ENCODE measurements at regions not wholly inside any gene's neighbourhood (a gene's known extent, or its start where the extent isn't known, plus 50 kb on each side); places are given as distances from the start of the nearest gene placed in this dataset.

GRCh38 chr2:20897047-20897446 is 74.1 kb upstream of the LDAH start (continued):
- TF ChIP-seq PRDM10 (tag by site-specific recombination; IDR thresholded peaks at IDR 0.05), result no peak
- no peak for TF ChIP-seq ZFHX2 (tag by site-specific recombination; conservative IDR thresholded peaks at IDR 0.05)
- no peak for TF ChIP-seq PRDM1 (tag by site-specific recombination; IDR thresholded peaks at IDR 0.05)

- ChIA-PET CTCF (no interaction called here), POLR2A (no interaction called here)
- H3K4me1 ChIP-seq (ENCODE audit: control insufficient read depth, insufficient read depth, low read length), result no peaks in the 10 kb centered on the region
- TF ChIP-seq ZSCAN16 (tag by site-specific recombination; IDR thresholded peaks at IDR 0.05) (no peak), ZNF280D (tag by site-specific recombination; IDR thresholded peaks at IDR 0.05) (no peak), ZNF174 (tag by site-specific recombination; IDR thresholded peaks at IDR 0.05) (no peak), ZNF514 (tag by site-specific recombination; IDR thresholded peaks at IDR 0.05) (no peak), ZNF148 (tag by site-specific recombination; IDR thresholded peaks at IDR 0.05; ENCODE audit: borderline replicate concordance) (no peak), GFI1B (tag by site-specific recombination; IDR thresholded peaks at IDR 0.05) (no peak), ZBTB48 (tag by site-specific recombination; IDR thresholded peaks at IDR 0.05) (no peak), ZNF518A (tag by site-specific recombination; conservative IDR thresholded peaks at IDR 0.05; ENCODE audit: low read depth) (no peak), IKZF3 (tag by site-specific recombination; IDR thresholded peaks at IDR 0.05) (no peak), ZNF112 (tag by site-specific recombination; IDR thresholded peaks at IDR 0.05) (no peak), MEIS1 (CRISPR knock-in tag; IDR thresholded peaks at IDR 0.05; ENCODE audit: borderline replicate concordance) (no peak), ZNF398 (tag by site-specific recombination; IDR thresholded peaks at IDR 0.05) (no peak), HOXD13 (CRISPR knock-in tag; IDR thresholded peaks at IDR 0.05; ENCODE audit: borderline replicate concordance) (no peak), SCRT1 (tag by site-specific recombination; IDR thresholded peaks at IDR 0.05; ENCODE audit: borderline replicate concordance) (no peak), ZNF426 (tag by site-specific recombination; IDR thresholded peaks at IDR 0.05) (no peak), ZNF18 (tag by site-specific recombination; IDR thresholded peaks at IDR 0.05) (no peak)
Observed at GRCh38 chr2:20884829-20885228, 61.9 kb upstream of the LDAH start.

More at GRCh38 chr2:20884829-20885228, 61.9 kb upstream of the LDAH start:
- no peaks in the 10 kb centered on the region for H3K9me3 ChIP-seq (ENCODE audit: control insufficient read depth, insufficient read depth, low read depth, low read length)
- no peak overlapping the region for H3K27ac ChIP-seq (ENCODE audit: extremely low read depth, low read depth, low read length)
- no peak overlapping the region for H3K4me3 ChIP-seq (ENCODE audit: low read depth, low read length)
- H3K36me3 ChIP-seq (ENCODE audit: control insufficient read depth in 2 of 2, insufficient read depth in 1 of 2, low read length in 2 of 2), result no peaks in the 10 kb centered on the region

Data from HEK293 (cell line).